K562 (cell line): ENCODE measurements at regions not wholly inside any gene's neighbourhood (a gene's known extent, or its start where the extent isn't known, plus 50 kb on each side); places are given as distances from the start of the nearest gene placed in this dataset.

ENCODE experiments used
- ETS2 ChIP-seq: IDR thresholded peaks from 2 replicates; pipeline ENCODE4 v1.6.1; 2016; ENCODE audit warnings: borderline replicate concordance, missing genetic modification characterization, mild to moderate bottlenecking, moderate library complexity, missing compliant biosample characterization; ENCODE audit not compliant: poor library complexity, severe bottlenecking
- FUS ChIP-seq: fragments of 200-400 bp; formaldehyde crosslinking; optimal IDR thresholded peaks from 2 replicates; pipeline ENCODE3; 2017; ENCODE audit warnings: low read depth, low read length
- TF ChIP-seq, protein P1 (sequence below): fragments of 200-600 bp; sonication (generic); IDR thresholded peaks from one replicate; pipeline ENCODE4 v1.6.1; 2012; ENCODE audit warnings: mild to moderate bottlenecking, low read depth, low read length, inconsistent platforms
- TF ChIP-seq, protein P2 (sequence below), 2 experiments: fragments of 450-650 bp; IDR thresholded peaks; 2 replicates each; pipeline ENCODE4 v1.6.1; 2016; ENCODE audit warnings: mild to moderate bottlenecking in 2 of 2, borderline replicate concordance in 1 of 2, low read depth in 1 of 2, moderate library complexity in 1 of 2

DNA sequence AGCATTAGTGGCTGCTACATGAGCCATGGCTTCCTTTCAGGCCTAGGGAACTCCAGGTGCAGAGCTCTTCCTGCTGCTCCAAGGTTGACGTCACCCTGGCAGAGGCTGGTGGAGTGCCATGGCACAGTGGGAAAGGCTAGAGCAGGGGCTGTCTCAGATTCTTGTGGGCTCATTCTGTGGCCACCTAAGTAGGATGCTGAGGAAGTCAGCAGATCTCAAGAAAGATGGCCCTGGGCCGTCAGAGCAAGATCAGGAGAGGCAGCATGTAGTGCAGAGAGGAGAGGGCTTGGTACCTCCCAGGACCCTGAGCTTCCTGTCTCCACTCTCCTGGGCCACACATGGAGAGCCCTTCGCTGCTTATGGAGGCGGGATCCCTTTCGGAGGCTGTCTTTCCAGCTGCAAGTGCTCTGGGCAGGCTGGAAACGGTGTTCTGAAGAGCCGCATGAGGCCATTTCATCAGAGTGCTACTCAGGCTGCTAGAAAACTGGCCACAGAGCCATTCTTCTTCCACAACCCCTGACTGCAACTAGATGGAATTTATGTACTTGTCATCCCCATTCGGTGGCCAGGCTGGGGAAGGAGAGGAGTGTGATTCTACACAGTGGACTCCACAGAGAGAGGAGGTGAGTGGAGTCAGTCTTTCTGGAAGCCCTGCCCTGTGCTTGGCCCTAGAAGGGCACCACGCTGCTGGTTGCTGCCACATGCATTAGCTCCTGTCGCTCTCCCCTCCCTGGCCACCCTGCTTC is 304.2 kb downstream of the RPS24 start (continued):
- TF ChIP-seq, protein P1, sequence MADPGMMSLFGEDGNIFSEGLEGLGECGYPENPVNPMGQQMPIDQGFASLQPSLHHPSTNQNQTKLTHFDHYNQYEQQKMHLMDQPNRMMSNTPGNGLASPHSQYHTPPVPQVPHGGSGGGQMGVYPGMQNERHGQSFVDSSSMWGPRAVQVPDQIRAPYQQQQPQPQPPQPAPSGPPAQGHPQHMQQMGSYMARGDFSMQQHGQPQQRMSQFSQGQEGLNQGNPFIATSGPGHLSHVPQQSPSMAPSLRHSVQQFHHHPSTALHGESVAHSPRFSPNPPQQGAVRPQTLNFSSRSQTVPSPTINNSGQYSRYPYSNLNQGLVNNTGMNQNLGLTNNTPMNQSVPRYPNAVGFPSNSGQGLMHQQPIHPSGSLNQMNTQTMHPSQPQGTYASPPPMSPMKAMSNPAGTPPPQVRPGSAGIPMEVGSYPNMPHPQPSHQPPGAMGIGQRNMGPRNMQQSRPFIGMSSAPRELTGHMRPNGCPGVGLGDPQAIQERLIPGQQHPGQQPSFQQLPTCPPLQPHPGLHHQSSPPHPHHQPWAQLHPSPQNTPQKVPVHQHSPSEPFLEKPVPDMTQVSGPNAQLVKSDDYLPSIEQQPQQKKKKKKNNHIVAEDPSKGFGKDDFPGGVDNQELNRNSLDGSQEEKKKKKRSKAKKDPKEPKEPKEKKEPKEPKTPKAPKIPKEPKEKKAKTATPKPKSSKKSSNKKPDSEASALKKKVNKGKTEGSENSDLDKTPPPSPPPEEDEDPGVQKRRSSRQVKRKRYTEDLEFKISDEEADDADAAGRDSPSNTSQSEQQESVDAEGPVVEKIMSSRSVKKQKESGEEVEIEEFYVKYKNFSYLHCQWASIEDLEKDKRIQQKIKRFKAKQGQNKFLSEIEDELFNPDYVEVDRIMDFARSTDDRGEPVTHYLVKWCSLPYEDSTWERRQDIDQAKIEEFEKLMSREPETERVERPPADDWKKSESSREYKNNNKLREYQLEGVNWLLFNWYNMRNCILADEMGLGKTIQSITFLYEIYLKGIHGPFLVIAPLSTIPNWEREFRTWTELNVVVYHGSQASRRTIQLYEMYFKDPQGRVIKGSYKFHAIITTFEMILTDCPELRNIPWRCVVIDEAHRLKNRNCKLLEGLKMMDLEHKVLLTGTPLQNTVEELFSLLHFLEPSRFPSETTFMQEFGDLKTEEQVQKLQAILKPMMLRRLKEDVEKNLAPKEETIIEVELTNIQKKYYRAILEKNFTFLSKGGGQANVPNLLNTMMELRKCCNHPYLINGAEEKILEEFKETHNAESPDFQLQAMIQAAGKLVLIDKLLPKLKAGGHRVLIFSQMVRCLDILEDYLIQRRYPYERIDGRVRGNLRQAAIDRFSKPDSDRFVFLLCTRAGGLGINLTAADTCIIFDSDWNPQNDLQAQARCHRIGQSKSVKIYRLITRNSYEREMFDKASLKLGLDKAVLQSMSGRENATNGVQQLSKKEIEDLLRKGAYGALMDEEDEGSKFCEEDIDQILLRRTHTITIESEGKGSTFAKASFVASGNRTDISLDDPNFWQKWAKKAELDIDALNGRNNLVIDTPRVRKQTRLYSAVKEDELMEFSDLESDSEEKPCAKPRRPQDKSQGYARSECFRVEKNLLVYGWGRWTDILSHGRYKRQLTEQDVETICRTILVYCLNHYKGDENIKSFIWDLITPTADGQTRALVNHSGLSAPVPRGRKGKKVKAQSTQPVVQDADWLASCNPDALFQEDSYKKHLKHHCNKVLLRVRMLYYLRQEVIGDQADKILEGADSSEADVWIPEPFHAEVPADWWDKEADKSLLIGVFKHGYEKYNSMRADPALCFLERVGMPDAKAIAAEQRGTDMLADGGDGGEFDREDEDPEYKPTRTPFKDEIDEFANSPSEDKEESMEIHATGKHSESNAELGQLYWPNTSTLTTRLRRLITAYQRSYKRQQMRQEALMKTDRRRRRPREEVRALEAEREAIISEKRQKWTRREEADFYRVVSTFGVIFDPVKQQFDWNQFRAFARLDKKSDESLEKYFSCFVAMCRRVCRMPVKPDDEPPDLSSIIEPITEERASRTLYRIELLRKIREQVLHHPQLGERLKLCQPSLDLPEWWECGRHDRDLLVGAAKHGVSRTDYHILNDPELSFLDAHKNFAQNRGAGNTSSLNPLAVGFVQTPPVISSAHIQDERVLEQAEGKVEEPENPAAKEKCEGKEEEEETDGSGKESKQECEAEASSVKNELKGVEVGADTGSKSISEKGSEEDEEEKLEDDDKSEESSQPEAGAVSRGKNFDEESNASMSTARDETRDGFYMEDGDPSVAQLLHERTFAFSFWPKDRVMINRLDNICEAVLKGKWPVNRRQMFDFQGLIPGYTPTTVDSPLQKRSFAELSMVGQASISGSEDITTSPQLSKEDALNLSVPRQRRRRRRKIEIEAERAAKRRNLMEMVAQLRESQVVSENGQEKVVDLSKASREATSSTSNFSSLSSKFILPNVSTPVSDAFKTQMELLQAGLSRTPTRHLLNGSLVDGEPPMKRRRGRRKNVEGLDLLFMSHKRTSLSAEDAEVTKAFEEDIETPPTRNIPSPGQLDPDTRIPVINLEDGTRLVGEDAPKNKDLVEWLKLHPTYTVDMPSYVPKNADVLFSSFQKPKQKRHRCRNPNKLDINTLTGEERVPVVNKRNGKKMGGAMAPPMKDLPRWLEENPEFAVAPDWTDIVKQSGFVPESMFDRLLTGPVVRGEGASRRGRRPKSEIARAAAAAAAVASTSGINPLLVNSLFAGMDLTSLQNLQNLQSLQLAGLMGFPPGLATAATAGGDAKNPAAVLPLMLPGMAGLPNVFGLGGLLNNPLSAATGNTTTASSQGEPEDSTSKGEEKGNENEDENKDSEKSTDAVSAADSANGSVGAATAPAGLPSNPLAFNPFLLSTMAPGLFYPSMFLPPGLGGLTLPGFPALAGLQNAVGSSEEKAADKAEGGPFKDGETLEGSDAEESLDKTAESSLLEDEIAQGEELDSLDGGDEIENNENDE, result no peak
- TF ChIP-seq, protein P2, sequence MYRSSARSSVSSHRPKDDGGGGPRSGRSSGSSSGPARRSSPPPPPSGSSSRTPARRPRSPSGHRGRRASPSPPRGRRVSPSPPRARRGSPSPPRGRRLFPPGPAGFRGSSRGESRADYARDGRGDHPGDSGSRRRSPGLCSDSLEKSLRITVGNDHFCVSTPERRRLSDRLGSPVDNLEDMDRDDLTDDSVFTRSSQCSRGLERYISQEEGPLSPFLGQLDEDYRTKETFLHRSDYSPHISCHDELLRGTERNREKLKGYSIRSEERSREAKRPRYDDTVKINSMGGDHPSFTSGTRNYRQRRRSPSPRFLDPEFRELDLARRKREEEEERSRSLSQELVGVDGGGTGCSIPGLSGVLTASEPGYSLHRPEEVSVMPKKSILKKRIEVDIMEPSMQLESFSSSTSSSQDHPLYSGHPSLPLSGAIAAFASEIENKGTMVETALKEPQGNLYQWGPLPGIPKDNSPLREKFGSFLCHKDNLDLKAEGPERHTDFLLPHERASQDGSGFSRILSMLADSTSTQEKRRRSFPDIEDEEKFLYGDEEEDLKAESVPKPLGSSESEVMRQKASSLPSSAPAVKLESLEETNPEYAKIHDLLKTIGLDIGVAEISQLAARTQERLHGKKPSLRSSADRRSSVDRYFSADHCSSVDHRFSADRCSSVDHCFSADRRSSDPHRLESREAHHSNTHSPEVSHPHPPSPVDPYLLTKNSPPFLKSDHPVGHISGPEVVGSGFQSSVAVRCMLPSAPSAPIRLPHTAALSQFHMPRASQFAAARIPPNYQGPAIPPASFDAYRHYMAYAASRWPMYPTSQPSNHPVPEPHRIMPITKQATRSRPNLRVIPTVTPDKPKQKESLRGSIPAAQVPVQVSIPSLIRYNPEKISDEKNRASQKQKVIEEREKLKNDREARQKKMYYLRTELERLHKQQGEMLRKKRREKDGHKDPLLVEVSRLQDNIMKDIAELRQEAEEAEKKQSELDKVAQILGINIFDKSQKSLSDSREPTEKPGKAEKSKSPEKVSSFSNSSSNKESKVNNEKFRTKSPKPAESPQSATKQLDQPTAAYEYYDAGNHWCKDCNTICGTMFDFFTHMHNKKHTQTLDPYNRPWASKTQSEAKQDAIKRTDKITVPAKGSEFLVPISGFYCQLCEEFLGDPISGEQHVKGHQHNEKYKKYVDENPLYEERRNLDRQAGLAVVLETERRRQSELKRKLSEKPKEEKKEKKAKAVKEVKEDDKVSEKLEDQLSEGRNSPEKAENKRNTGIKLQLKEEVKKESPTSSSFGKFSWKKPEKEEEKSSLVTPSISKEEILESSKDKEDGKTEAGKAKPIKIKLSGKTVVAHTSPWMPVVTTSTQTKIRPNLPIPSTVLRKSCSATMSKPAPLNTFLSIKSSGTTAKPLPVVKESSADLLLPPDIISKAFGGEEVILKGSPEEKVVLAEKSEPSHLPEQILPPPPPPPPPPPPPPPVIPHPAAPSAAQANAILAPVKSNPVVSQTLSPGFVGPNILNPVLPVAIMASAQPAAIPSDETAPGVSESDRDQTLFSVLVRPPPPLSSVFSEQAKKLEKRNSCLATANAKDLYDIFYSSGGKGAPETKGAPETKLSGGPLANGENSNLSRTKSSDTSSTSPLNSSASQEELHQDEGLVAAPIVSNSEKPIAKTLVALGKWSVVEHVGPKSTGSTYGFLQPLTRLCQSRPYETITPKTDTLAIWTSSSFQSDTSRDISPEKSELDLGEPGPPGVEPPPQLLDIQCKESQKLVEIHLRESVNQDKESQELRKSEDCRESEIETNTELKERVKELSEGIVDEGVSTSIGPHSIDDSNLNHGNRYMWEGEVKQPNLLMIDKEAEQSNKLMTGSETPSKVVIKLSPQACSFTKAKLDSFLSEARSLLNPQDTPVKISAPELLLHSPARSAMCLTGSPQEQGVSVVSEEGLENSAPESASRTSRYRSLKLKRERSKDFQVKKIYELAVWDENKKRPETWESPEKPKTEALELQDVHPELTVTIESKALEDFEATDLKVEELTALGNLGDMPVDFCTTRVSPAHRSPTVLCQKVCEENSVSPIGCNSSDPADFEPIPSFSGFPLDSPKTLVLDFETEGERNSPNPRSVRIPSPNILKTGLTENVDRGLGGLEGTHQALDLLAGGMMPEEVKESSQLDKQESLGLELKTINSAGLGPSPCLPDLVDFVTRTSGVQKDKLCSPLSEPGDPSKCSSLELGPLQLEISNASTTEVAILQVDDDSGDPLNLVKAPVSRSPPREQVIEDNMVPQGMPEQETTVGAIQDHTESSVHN (IDR thresholded peaks at IDR 0.05; ENCODE audit: borderline replicate concordance in 1 of 2, low read depth in 1 of 2), result no peak
- TF ChIP-seq ETS2 (tag) (no peak), FUS (no peak)
